ENCODE measurements at regions not wholly inside any gene's neighbourhood (a gene's known extent, or its start where the extent isn't known, plus 50 kb on each side); places are given as distances from the start of the nearest gene placed in this dataset.

DNA sequence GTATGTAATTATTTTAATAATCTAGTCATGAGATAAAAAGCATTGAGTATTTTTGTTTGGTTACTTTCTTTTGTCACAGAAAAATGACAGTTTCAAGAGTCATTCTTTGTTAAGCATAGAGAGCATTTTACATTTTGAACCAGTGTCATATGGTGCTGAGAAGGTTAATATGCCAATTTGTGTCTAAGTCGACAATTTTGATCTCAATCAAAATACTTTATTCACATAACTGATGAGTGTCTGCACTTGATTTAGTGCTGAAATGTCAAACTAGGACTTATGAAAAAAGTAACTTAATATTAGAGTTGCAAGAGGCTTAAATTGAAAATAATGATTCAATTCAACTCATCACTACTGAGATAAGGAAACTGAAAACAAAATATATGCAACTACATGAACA, 1804.6 kb upstream of the ACO1 start:
- Histone ChIP-seq H3K4me2 (ENCODE audit: control insufficient read depth, insufficient read depth) (no peak overlapping the region), H3K9me3 (replicated peaks; ENCODE audit: control insufficient read depth, insufficient read depth, low read length) (no peaks in the 10 kb centered on the region; the same call in 2 of the 3 replicates), H3K27me3 (replicated peaks in 1 of 2; ENCODE audit: control insufficient read depth in 2 of 2, insufficient read depth in 2 of 2, low read length in 1 of 2) (no peaks in the 10 kb centered on the region), H2AFZ (ENCODE audit: control insufficient read depth, low read depth, low read length) (no peak overlapping the region), H4K20me1 (ENCODE audit: control insufficient read depth, insufficient read depth) (no peaks in the 10 kb centered on the region), H3K9ac (ENCODE audit: control insufficient read depth, insufficient read depth, low read length) (no peak overlapping the region), H3K79me2 (ENCODE audit: control insufficient read depth, insufficient read depth, low read length) (no peaks in the 10 kb centered on the region), H3K4me1 (ENCODE audit: control insufficient read depth, insufficient read depth, low read length) (no peaks in the 10 kb centered on the region), H3K27ac (ENCODE audit: control insufficient read depth, insufficient read depth) (no peak overlapping the region), H3K36me3 (ENCODE audit: control insufficient read depth in 2 of 2, insufficient read depth in 2 of 2, low read length in 1 of 2) (no peaks in the 10 kb centered on the region), H3K4me3 (no peak overlapping the region)
- WGBS (ENCODE audit: insufficient coverage, insufficient replicate concordance, low lambda C conversion rate, missing lambda C conversion rate) = 0% methylated on average over 1 of the region's 1 CpG
- TF ChIP-seq ZNF622 (IDR thresholded peaks at IDR 0.05) = no peak
- TF ChIP-seq TCF7 (IDR thresholded peaks at IDR 0.05; ENCODE audit: borderline replicate concordance) = no peak
- no peak for TF ChIP-seq KDM1A (IDR thresholded peaks at IDR 0.05; ENCODE audit: borderline replicate concordance)
- TF ChIP-seq E2F4 (IDR thresholded peaks at IDR 0.05; ENCODE audit: low read depth, low read length) = no peak
- no peak for TF ChIP-seq RUNX3 (IDR thresholded peaks at IDR 0.05; ENCODE audit: low read length)
- no peak for TF ChIP-seq ESRRA (IDR thresholded peaks at IDR 0.05; ENCODE audit: low read length)
- no peak for TF ChIP-seq TCF12 (IDR thresholded peaks at IDR 0.05; ENCODE audit: low read depth, low read length)
- BruUV-seq (replicated peaks) = no TSS peak
- intact Hi-C loops (cut with micrococcal nuclease; ENCODE audit: unreplicated experiment) = no loop called here
- no peak for FAIRE-seq
- RAD21 ChIA-PET (ENCODE audit: unreplicated experiment) = no interaction called here
- POLR2A ChIA-PET = no interaction called here
- CTCF ChIA-PET = no interaction called here
- ATAC-seq = no peak
- DNase-seq (ENCODE audit: low read depth, low spot score) = no peak
- SMC1A ChIA-PET (ENCODE audit: uncharacterized antibody, unreplicated experiment) = no interaction called here
- in situ Hi-C loops (cut with MboI) = no loop called here

DNA sequence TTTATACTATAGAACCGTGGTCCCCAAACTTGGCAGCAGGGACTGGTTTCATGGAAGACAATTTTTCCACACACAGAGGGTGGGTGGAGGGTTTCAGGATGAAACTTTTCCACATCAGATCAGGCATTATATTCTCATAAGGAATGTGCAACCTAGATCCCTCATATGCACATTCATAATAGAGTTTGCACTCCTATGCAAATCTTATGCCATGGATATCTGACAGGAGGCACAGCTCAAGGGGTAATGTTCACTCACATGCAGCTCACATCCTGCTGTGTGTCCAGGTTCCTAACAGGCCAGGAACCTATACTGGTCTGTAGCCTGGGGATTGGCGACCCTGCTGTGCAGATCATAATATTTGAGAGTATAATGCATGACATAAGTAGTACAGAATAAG, 1802.2 kb upstream of the ACO1 start:
- in situ Hi-C loops (cut with MboI) = no loop called here

More for the DNA sequence above, 1802.2 kb upstream of the ACO1 start:
- ChIA-PET CTCF (no interaction called here), SMC1A (ENCODE audit: uncharacterized antibody, unreplicated experiment) (interaction anchor here (1.9 kb wide), 1 partner anchor 8 kb away, joined by 5 read pairs; no protein-coding TSS in a partner anchor), RAD21 (ENCODE audit: unreplicated experiment) (no interaction called here), POLR2A (no interaction called here)
- Histone ChIP-seq H3K27ac (ENCODE audit: control insufficient read depth, insufficient read depth) (no peak overlapping the region), H3K79me2 (ENCODE audit: control insufficient read depth, insufficient read depth, low read length) (no peaks in the 10 kb centered on the region), H3K4me2 (ENCODE audit: control insufficient read depth, insufficient read depth) (no peak overlapping the region), H4K20me1 (ENCODE audit: control insufficient read depth, insufficient read depth) (no peaks in the 10 kb centered on the region), H2AFZ (ENCODE audit: control insufficient read depth, low read depth, low read length) (no peak overlapping the region), H3K4me3 (no peak overlapping the region), H3K4me1 (ENCODE audit: control insufficient read depth, insufficient read depth, low read length) (no peaks in the 10 kb centered on the region), H3K36me3 (ENCODE audit: control insufficient read depth in 2 of 2, insufficient read depth in 2 of 2, low read length in 1 of 2) (no peaks in the 10 kb centered on the region), H3K9me3 (replicated peaks; ENCODE audit: control insufficient read depth, insufficient read depth, low read length) (no peaks in the 10 kb centered on the region), H3K9ac (ENCODE audit: control insufficient read depth, insufficient read depth, low read length) (no peak overlapping the region), H3K27me3 (replicated peaks in 1 of 2; ENCODE audit: control insufficient read depth in 2 of 2, insufficient read depth in 2 of 2, low read length in 1 of 2) (no peaks in the 10 kb centered on the region)
- ATAC-seq = no peak
- intact Hi-C loops (cut with micrococcal nuclease; ENCODE audit: unreplicated experiment) = no loop called here
- WGBS (ENCODE audit: insufficient coverage, insufficient replicate concordance, low lambda C conversion rate, missing lambda C conversion rate) = 0% methylated on average over 2 of the region's 2 CpGs
- TF ChIP-seq IKZF2 (IDR thresholded peaks at IDR 0.05) = no peak
- no peak for FAIRE-seq
- no TSS peak for BruUV-seq (replicated peaks)
- DNase-seq (ENCODE audit: low read depth, low spot score) = no peak
